Trophoblast cell (in vitro differentiated cells and primary cell): ENCODE measurements at regions not wholly inside any gene's neighbourhood (a gene's known extent, or its start where the extent isn't known, plus 50 kb on each side); places are given as distances from the start of the nearest gene placed in this dataset.

Experiments used
- DNase-seq, 2 donors: peaks; one replicate each; pipeline ENCODE4 v3.0.0-alpha.2; 2016
- H2AFZ ChIP-seq: 2 replicates; pipeline ENCODE4 v1.6.1; 2013; ENCODE audit warnings: low read length, moderate library complexity, mild to moderate bottlenecking; ENCODE audit not compliant: insufficient read depth, poor library complexity
- H2AK5ac ChIP-seq: 2 replicates; pipeline ENCODE4 v1.6.1; 2013; ENCODE audit warnings: mild to moderate bottlenecking, low read length
- H2BK120ac ChIP-seq: 2 replicates; pipeline ENCODE4 v1.6.1; 2013; ENCODE audit warnings: low read length, mild to moderate bottlenecking, moderate library complexity; ENCODE audit not compliant: insufficient read depth, poor library complexity
- H2BK12ac ChIP-seq: 2 replicates; pipeline ENCODE4 v1.6.1; 2013; ENCODE audit warnings: mild to moderate bottlenecking, low read length, moderate library complexity
- H2BK5ac ChIP-seq: 2 replicates; pipeline ENCODE4 v1.6.1; 2013; ENCODE audit warnings: low read length, low read depth, moderate library complexity, mild to moderate bottlenecking; ENCODE audit not compliant: poor library complexity
- H3K14ac ChIP-seq: 2 replicates; pipeline ENCODE4 v1.6.1; 2013; ENCODE audit warnings: mild to moderate bottlenecking, low read length
- H3K18ac ChIP-seq: 2 replicates; pipeline ENCODE4 v1.6.1; 2013; ENCODE audit warnings: mild to moderate bottlenecking, low read length
- H3K23ac ChIP-seq: 2 replicates; pipeline ENCODE4 v1.6.1; 2013; ENCODE audit warnings: low read length
- H3K27ac ChIP-seq: 2 replicates; pipeline ENCODE4 v1.5.1; 2013; ENCODE audit warnings: low read depth, mild to moderate bottlenecking, inconsistent platforms, low read length, moderate library complexity
- H3K27me3 ChIP-seq: 2 replicates; pipeline ENCODE4 v1.6.1; 2013; ENCODE audit warnings: inconsistent platforms, mild to moderate bottlenecking, low read length, moderate library complexity; ENCODE audit not compliant: insufficient read depth
- H3K36me3 ChIP-seq, 2 experiments: 1 replicate in 1 of 2; 2 replicates in 1 of 2; pipeline ENCODE4 v1.6.1; 2013; ENCODE audit warnings: low read length in 2 of 2, mild to moderate bottlenecking in 2 of 2, moderate library complexity in 1 of 2; ENCODE audit not compliant: insufficient read depth in 2 of 2, control insufficient read depth in 1 of 2
- H3K4ac ChIP-seq: 2 replicates; pipeline ENCODE4 v1.6.1; 2013; ENCODE audit warnings: low read depth, mild to moderate bottlenecking, low read length, moderate library complexity
- H3K4me1 ChIP-seq, 2 experiments: 1 replicate in 1 of 2; 2 replicates in 1 of 2; pipeline ENCODE4 v1.6.1; 2013; ENCODE audit warnings: low read length in 2 of 2, mild to moderate bottlenecking in 2 of 2, moderate library complexity in 1 of 2; ENCODE audit not compliant: insufficient read depth in 2 of 2, control insufficient read depth in 1 of 2
- H3K4me2 ChIP-seq: 2 replicates; pipeline ENCODE4 v1.6.1; 2013; ENCODE audit warnings: inconsistent platforms, mild to moderate bottlenecking, low read length, moderate library complexity
- H3K4me3 ChIP-seq: 2 replicates; pipeline ENCODE4 v1.5.1; 2013; ENCODE audit warnings: mild to moderate bottlenecking, low read depth, low read length, inconsistent platforms
- H3K79me1 ChIP-seq: one replicate; pipeline ENCODE4 v1.6.1; 2013; ENCODE audit warnings: low read length
- H3K79me2 ChIP-seq: 2 replicates; pipeline ENCODE4 v1.6.1; 2013; ENCODE audit warnings: low read length, mild to moderate bottlenecking; ENCODE audit not compliant: control insufficient read depth, insufficient read depth, poor library complexity
- H3K9ac ChIP-seq: 2 replicates; pipeline ENCODE4 v1.6.1; 2013; ENCODE audit warnings: mild to moderate bottlenecking, low read length
- H3K9me3 ChIP-seq: 2 replicates; pipeline ENCODE4 v1.6.1; 2013; ENCODE audit warnings: low read depth, mild to moderate bottlenecking, control low read depth, inconsistent platforms, low read length; ENCODE audit not compliant: insufficient read depth
- H4K12ac ChIP-seq: 2 replicates; pipeline ENCODE4 v1.6.1; 2013; ENCODE audit warnings: low read depth, mild to moderate bottlenecking, low read length, moderate library complexity
- H4K8ac ChIP-seq: 2 replicates; pipeline ENCODE4 v1.6.1; 2013; ENCODE audit warnings: low read depth, mild to moderate bottlenecking, low read length, moderate library complexity
- H4K91ac ChIP-seq: one replicate; pipeline ENCODE4 v1.6.1; 2013; ENCODE audit warnings: low read depth, mild to moderate bottlenecking, low read length, moderate library complexity
- WGBS: extraction: QIAGEN DNeasy Blood & Tissue Kit; methylation state at CpG from one replicate; pipeline ENCODE4 v1.1.7; 2013; ENCODE audit warnings: missing lambda C conversion rate; ENCODE audit not compliant: insufficient read length, insufficient coverage; ENCODE audit errors: extremely low coverage; 5-methylcytosine and 5-hydroxymethylcytosine counted together

- Histone ChIP-seq H3K27me3 (no peaks in the 10 kb centered on the region), H3K79me1 (peaks cover 1% of the 10 kb centered on the region), H4K91ac (no peak overlapping the region), H3K23ac (no peak overlapping the region), H3K9ac (no peak overlapping the region), H2BK12ac (no peak overlapping the region), H2BK120ac (no peak overlapping the region), H4K12ac (no peak overlapping the region), H3K36me3 (no peaks in the 10 kb centered on the region), H3K4me1 (peaks cover 11 to 17% of the 10 kb centered on the region in 2 experiments), H2BK5ac (no peak overlapping the region), H3K18ac (no peak overlapping the region), H4K8ac (no peak overlapping the region), H3K79me2 (no peaks in the 10 kb centered on the region), H3K14ac (no peak overlapping the region), H3K4me3 (no peak overlapping the region), H3K9me3 (no peaks in the 10 kb centered on the region), H2AK5ac (no peak overlapping the region), H3K4ac (no peak overlapping the region), H3K4me2 (no peak overlapping the region), H2AFZ (no peak overlapping the region), H3K27ac (no peak overlapping the region)
- no CpG with 5 or more reads among the region's 8 CpGs for WGBS
- peak; percentile 22 to 39 for DNase-seq
Observed at GRCh38 chr2:204110338-204110741, 173.8 kb downstream of the ICOS start.

- Histone ChIP-seq H3K23ac (no peak overlapping the region), H2BK120ac (no peak overlapping the region), H3K4me3 (no peak overlapping the region), H4K8ac (no peak overlapping the region), H4K12ac (no peak overlapping the region), H3K79me2 (no peaks in the 10 kb centered on the region), H3K4ac (no peak overlapping the region), H3K79me1 (peaks cover 1% of the 10 kb centered on the region), H3K27ac (no peak overlapping the region), H3K27me3 (no peaks in the 10 kb centered on the region), H3K14ac (no peak overlapping the region), H3K4me1 (peaks cover 11 to 20% of the 10 kb centered on the region in 2 experiments), H3K9ac (no peak overlapping the region), H3K36me3 (no peaks in the 10 kb centered on the region), H3K18ac (no peak overlapping the region), H2BK12ac (no peak overlapping the region), H4K91ac (no peak overlapping the region), H3K4me2 (no peak overlapping the region), H2BK5ac (no peak overlapping the region), H3K9me3 (no peaks in the 10 kb centered on the region), H2AK5ac (no peak overlapping the region), H2AFZ (no peak overlapping the region)
- no CpG with 5 or more reads among the region's 5 CpGs for WGBS
- peak in 1 of 2 donors; percentile 59 for DNase-seq
Observed at GRCh38 chr2:204110751-204111516, 174.4 kb downstream of the ICOS start.

GRCh38 chr2:204112084-204112770 lies 175.7 kb downstream of the ICOS start:
- Histone ChIP-seq H3K23ac (no peak overlapping the region), H3K9me3 (no peaks in the 10 kb centered on the region), H2AK5ac (no peak overlapping the region), H3K4me1 (peaks cover 11 to 20% of the 10 kb centered on the region in 2 experiments), H3K79me1 (peaks cover 1% of the 10 kb centered on the region), H2BK12ac (no peak overlapping the region), H2AFZ (no peak overlapping the region), H3K27ac (no peak overlapping the region), H3K9ac (no peak overlapping the region), H4K12ac (no peak overlapping the region), H4K8ac (no peak overlapping the region), H4K91ac (no peak overlapping the region), H3K14ac (no peak overlapping the region), H2BK120ac (no peak overlapping the region), H3K36me3 (no peaks in the 10 kb centered on the region), H3K27me3 (no peaks in the 10 kb centered on the region), H3K4me3 (no peak overlapping the region), H3K79me2 (no peaks in the 10 kb centered on the region), H3K4ac (no peak overlapping the region), H3K4me2 (no peak overlapping the region), H3K18ac (no peak overlapping the region), H2BK5ac (no peak overlapping the region)
- no CpG with 5 or more reads among the region's 6 CpGs for WGBS
- no peak for DNase-seq

- Histone ChIP-seq H4K91ac (no peak overlapping the region), H3K9ac (no peak overlapping the region), H3K4me1 (peaks cover 11 to 17% of the 10 kb centered on the region in 2 experiments), H3K36me3 (no peaks in the 10 kb centered on the region), H3K18ac (no peak overlapping the region), H3K79me1 (peaks cover 1% of the 10 kb centered on the region), H2BK120ac (no peak overlapping the region), H3K4ac (no peak overlapping the region), H3K9me3 (no peaks in the 10 kb centered on the region), H2BK5ac (no peak overlapping the region), H4K12ac (no peak overlapping the region), H3K79me2 (no peaks in the 10 kb centered on the region), H2BK12ac (no peak overlapping the region), H3K27ac (no peak overlapping the region), H3K14ac (no peak overlapping the region), H3K4me2 (no peak overlapping the region), H2AK5ac (no peak overlapping the region), H3K27me3 (no peaks in the 10 kb centered on the region), H3K23ac (no peak overlapping the region), H4K8ac (no peak overlapping the region), H2AFZ (no peak overlapping the region), H3K4me3 (no peak overlapping the region)
- no CpG with 5 or more reads among the region's 11 CpGs for WGBS
- DNase-seq = no peak
Observed at GRCh38 chr2:204114295-204115136, 178.0 kb downstream of the ICOS start.
